K562 (cell line): ENCODE measurements at regions not wholly inside any gene's neighbourhood (a gene's known extent, or its start where the extent isn't known, plus 50 kb on each side); places are given as distances from the start of the nearest gene placed in this dataset.

Experiments
- ATAC-seq: fragments of 200-7000 bp; cut with Tn5 transposase; 3 replicates; pipeline ENCODE4 v1.9.1; 2020; ENCODE audit warnings: moderate library complexity
- BruUV-seq: library from RNA; stranded (reverse); fragments of 400-500 nt; replicated peaks from 2 replicates; lab custom pipeline; 2021; lab: Mats Ljungman, UMichigan
- CTCF ChIA-PET: fragments of 300-600 bp; formaldehyde crosslinking; extraction: SDS; loops from one replicate; lab custom pipeline; 2021; ENCODE audit warnings: low intra/inter-chr PET ratio; lab: Yijun Ruan, JAX
- POLR2A ChIA-PET: fragments of 300-600, 350-650 bp; sonication (Branson Sonifier 250); formaldehyde crosslinking; extraction: SDS; loops from one replicate; lab custom pipeline; 2021; ENCODE audit warnings: antibody characterized with exemption, inconsistent platforms; lab: Yijun Ruan, JAX
- DNase-seq, 4 experiments: peaks; one replicate each; pipeline versions ENCODE4 v3.0.0 to v3.0.0-alpha.2; 2011 to 2018; ENCODE audit warnings: low spot score in 3 of 4, mixed read lengths in 3 of 4; ENCODE audit errors: extremely low read depth in 1 of 4
- FAIRE-seq: peaks from 2 replicates; lab custom pipeline; 2011; peaks lifted over from hg19 to GRCh38; lab: Jason Lieb, UNC
- H2AFZ ChIP-seq: 2 replicates; pipeline ENCODE4 v1.6.0; 2011; ENCODE audit warnings: low read depth, low read length, control low read depth, inconsistent platforms
- H3K27ac ChIP-seq: fragments of 200-600 bp; 3 replicates; pipeline ENCODE4 v1.8.0; 2011; ENCODE audit warnings: low read depth, mild to moderate bottlenecking, control low read depth, inconsistent platforms, low read length, moderate library complexity, mixed read lengths; ENCODE audit errors: extremely low read depth
- H3K27me3 ChIP-seq, 2 experiments: fragments of 300-600 bp in 1 of 2; 2 replicates in 1 of 2; 3 replicates in 1 of 2; pipeline versions ENCODE4 v1.6.0 to v1.8.0; 2011; ENCODE audit warnings: inconsistent platforms in 2 of 2, low read length in 2 of 2, mild to moderate bottlenecking in 1 of 2, mixed read lengths in 1 of 2, moderate library complexity in 1 of 2; ENCODE audit not compliant: control insufficient read depth in 2 of 2, insufficient read depth in 2 of 2
- H3K36me3 ChIP-seq: fragments of 300-600 bp; 3 replicates; pipeline ENCODE4 v1.8.0; 2011; ENCODE audit warnings: mild to moderate bottlenecking, low read length, inconsistent platforms; ENCODE audit not compliant: control insufficient read depth, insufficient read depth
- H3K4me1 ChIP-seq, 2 experiments: fragments of 200-600 bp in 1 of 2; replicated peaks in 1 of 2; 2 replicates in 1 of 2; 3 replicates in 1 of 2; pipeline versions ENCODE4 v1.5.1 to v1.8.0; 2011; ENCODE audit warnings: inconsistent platforms in 2 of 2, low read length in 2 of 2, mild to moderate bottlenecking in 1 of 2, mixed read lengths in 1 of 2, moderate library complexity in 1 of 2; ENCODE audit not compliant: control insufficient read depth in 2 of 2, insufficient read depth in 2 of 2
- H3K4me2 ChIP-seq: 2 replicates; pipeline ENCODE4 v1.6.1; 2011; ENCODE audit warnings: low read length, control low read depth, inconsistent platforms, mixed read lengths; ENCODE audit not compliant: insufficient read depth
- H3K4me3 ChIP-seq: fragments of 200-600 bp; sonication (generic), shearing (Covaris generic); 2 replicates; pipeline ENCODE4 v1.5.1; 2016; ENCODE audit warnings: control low read depth, inconsistent platforms
- H3K79me2 ChIP-seq: fragments of 200-600 bp; 3 replicates; pipeline ENCODE4 v1.8.0; 2011; ENCODE audit warnings: low read length, inconsistent platforms; ENCODE audit not compliant: control insufficient read depth, insufficient read depth
- H3K9ac ChIP-seq, 2 experiments: 2 replicates each; pipeline versions ENCODE4 v1.6.0 to v1.6.1; 2011; ENCODE audit warnings: low read depth in 2 of 2, low read length in 2 of 2, control low read depth in 1 of 2, inconsistent platforms in 1 of 2, mild to moderate bottlenecking in 1 of 2, mixed read lengths in 1 of 2; ENCODE audit not compliant: insufficient read depth in 1 of 2
- H3K9me1 ChIP-seq: one replicate; pipeline ENCODE4 v1.6.0; 2011; ENCODE audit warnings: inconsistent platforms, mild to moderate bottlenecking, low read length, moderate library complexity; ENCODE audit not compliant: control insufficient read depth, insufficient read depth
- H3K9me3 ChIP-seq: replicated peaks from 2 replicates; pipeline ENCODE4 v1.5.1; 2011; ENCODE audit warnings: low read depth, low read length, inconsistent platforms; ENCODE audit not compliant: control insufficient read depth, insufficient read depth
- H4K20me1 ChIP-seq: replicated peaks from 2 replicates; pipeline ENCODE4 v1.6.1; 2011; ENCODE audit warnings: low read length, inconsistent platforms, mixed read lengths; ENCODE audit not compliant: control insufficient read depth, insufficient read depth
- CHD1 ChIP-seq: fragments of 200-600 bp; sonication (generic); IDR thresholded peaks from one replicate; pipeline ENCODE4 v1.6.1; 2012; ENCODE audit warnings: mild to moderate bottlenecking, moderate library complexity, low read length, inconsistent platforms
- KDM4B ChIP-seq, 2 experiments: fragments of 450-650 bp in 1 of 2; sonication (generic) in 1 of 2; IDR thresholded peaks; 2 replicates each; pipeline ENCODE4 v1.6.1; 2016 to 2017; ENCODE audit warnings: borderline replicate concordance in 2 of 2, antibody characterized with exemption in 1 of 2, low read depth in 1 of 2, mild to moderate bottlenecking in 1 of 2
- RUNX1 ChIP-seq: sonication (generic); IDR thresholded peaks from 2 replicates; pipeline ENCODE4 v1.6.1; 2016; ENCODE audit warnings: antibody characterized with exemption, low read depth
- ZNF311 ChIP-seq: fragments of 250-450 bp; sonication (Bioruptor Pico); IDR thresholded peaks from 2 replicates; pipeline ENCODE4 v1.4.0; 2020; ENCODE audit warnings: mild to moderate bottlenecking, moderate library complexity
- ZNF717 ChIP-seq: fragments of 250-450 bp; sonication (Bioruptor Pico); IDR thresholded peaks from 2 replicates; pipeline ENCODE4 v1.5.0; 2021
- WGBS: fragments of 100-300 bp; shearing (Covaris generic); methylation state at CpG from one replicate; pipeline ENCODE4 v1.1.6; 2016; ENCODE audit warnings: low coverage, mixed read lengths; ENCODE audit not compliant: insufficient coverage; ENCODE audit errors: missing lambda C conversion rate; 5-methylcytosine and 5-hydroxymethylcytosine counted together
- in situ Hi-C: fragments of 300-500 bp; cut with MboI; formaldehyde crosslinking; loops from 4 replicates; pipeline ENCODE4 v1.15.0; 2018; ENCODE audit warnings: inconsistent platforms, mixed read lengths
- intact Hi-C: fragments of 100-400 bp; cut with micrococcal nuclease; formaldehyde crosslinking; loops from 2 replicates; pipeline ENCODE4 v1.14.2; 2022
- TF ChIP-seq, protein P1 (sequence below), 2 experiments: IDR thresholded peaks; 2 replicates each; pipeline ENCODE4 v1.6.1; 2011; ENCODE audit warnings: borderline replicate concordance in 1 of 2, control low read depth in 1 of 2, low read depth in 1 of 2, low read length in 1 of 2, mild to moderate bottlenecking in 1 of 2, mixed read lengths in 1 of 2, moderate library complexity in 1 of 2; ENCODE audit not compliant: insufficient read depth in 1 of 2, insufficient read length in 1 of 2, poor library complexity in 1 of 2, severe bottlenecking in 1 of 2; ENCODE audit errors: extremely low read depth in 1 of 2
- TF ChIP-seq, protein P2 (sequence below), 2 experiments: fragments of 450-650 bp; IDR thresholded peaks; 2 replicates each; pipeline ENCODE4 v1.6.1; 2016
- TF ChIP-seq, protein P3 (sequence below): sonication (generic); formaldehyde crosslinking; IDR thresholded peaks from 2 replicates; pipeline ENCODE4 v1.8.1; 2023; ENCODE audit warnings: mild to moderate bottlenecking, missing genetic modification reagents
- TF ChIP-seq, protein P4 (sequence below): sonication (generic); formaldehyde crosslinking; IDR thresholded peaks from 2 replicates; pipeline ENCODE4 v1.8.0; 2022; ENCODE audit warnings: mild to moderate bottlenecking, missing genetic modification reagents
- TF ChIP-seq, protein P5 (sequence below): sonication (generic); formaldehyde crosslinking; IDR thresholded peaks from 2 replicates; pipeline ENCODE4 v1.5.0; 2020; ENCODE audit warnings: missing genetic modification reagents
- TF ChIP-seq, protein P6 (sequence below): fragments of 150-350 bp; conservative IDR thresholded peaks from 2 replicates; pipeline ENCODE4 v1.6.1; 2014; ENCODE audit warnings: low read length

DNA sequence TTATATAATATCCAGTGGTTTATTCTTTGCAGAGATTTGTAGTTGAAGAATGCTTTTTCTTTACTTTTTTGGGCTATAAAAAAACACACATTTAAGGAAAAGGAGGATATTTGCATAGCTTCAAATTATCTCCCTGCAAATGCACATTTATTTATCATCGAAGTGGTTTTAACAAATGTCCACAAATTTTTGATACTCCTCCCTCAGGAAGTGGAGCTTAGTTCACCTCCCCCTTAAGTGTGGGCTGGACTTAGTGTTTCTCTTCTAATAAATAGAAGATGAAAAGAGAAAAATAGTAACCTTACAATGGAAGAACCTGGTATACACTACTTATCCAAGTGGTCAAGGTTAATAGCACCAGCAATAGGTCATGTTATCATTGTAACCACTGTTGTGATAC lies 537.6 kb downstream of the ARL4A start:
- no peak overlapping the region for H3K4me2 ChIP-seq
- WGBS: 8% methylated on average over 1 of the region's 1 CpG
- no peak overlapping the region for H2AFZ ChIP-seq
- FAIRE-seq (no peak), ATAC-seq (no peak), DNase-seq (no peak)
- no peaks in the 10 kb centered on the region; the same call in 1 of the 2 replicates for H3K9me3 ChIP-seq
- CTCF ChIA-PET: no interaction called here
- H3K79me2 ChIP-seq: no peaks in the 10 kb centered on the region
- in situ Hi-C loops: no loop called here
- intact Hi-C loops: no loop called here
- H3K9ac ChIP-seq: no peak overlapping the region
- POLR2A ChIA-PET: interaction anchor here (0.8 kb wide), 1 partner anchor 23 kb away, joined by 4 read pairs; no protein-coding TSS in a partner anchor
- no peaks in the 10 kb centered on the region for H3K36me3 ChIP-seq
- H3K9me1 ChIP-seq: no peaks in the 10 kb centered on the region
- no peak overlapping the region for H3K27ac ChIP-seq
- no peaks in the 10 kb centered on the region for H3K4me1 ChIP-seq
- no peaks in the 10 kb centered on the region for H4K20me1 ChIP-seq
- H3K4me3 ChIP-seq: no peak overlapping the region
- BruUV-seq: no TSS peak
- no peaks in the 10 kb centered on the region for H3K27me3 ChIP-seq
- TF ChIP-seq, protein P1, sequence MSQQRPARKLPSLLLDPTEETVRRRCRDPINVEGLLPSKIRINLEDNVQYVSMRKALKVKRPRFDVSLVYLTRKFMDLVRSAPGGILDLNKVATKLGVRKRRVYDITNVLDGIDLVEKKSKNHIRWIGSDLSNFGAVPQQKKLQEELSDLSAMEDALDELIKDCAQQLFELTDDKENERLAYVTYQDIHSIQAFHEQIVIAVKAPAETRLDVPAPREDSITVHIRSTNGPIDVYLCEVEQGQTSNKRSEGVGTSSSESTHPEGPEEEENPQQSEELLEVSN (IDR thresholded peaks at IDR 0.05; ENCODE audit: borderline replicate concordance in 1 of 2, extremely low read depth in 1 of 2, insufficient read depth in 1 of 2, insufficient read length in 1 of 2, low read depth in 1 of 2, low read length in 1 of 2, poor library complexity in 1 of 2, severe bottlenecking in 1 of 2): no peak
- TF ChIP-seq, protein P2, sequence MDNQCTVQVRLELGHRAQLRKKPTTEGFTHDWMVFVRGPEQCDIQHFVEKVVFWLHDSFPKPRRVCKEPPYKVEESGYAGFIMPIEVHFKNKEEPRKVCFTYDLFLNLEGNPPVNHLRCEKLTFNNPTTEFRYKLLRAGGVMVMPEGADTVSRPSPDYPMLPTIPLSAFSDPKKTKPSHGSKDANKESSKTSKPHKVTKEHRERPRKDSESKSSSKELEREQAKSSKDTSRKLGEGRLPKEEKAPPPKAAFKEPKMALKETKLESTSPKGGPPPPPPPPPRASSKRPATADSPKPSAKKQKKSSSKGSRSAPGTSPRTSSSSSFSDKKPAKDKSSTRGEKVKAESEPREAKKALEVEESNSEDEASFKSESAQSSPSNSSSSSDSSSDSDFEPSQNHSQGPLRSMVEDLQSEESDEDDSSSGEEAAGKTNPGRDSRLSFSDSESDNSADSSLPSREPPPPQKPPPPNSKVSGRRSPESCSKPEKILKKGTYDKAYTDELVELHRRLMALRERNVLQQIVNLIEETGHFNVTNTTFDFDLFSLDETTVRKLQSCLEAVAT (IDR thresholded peaks at IDR 0.05): no peak
- no peak for TF ChIP-seq RUNX1
- TF ChIP-seq KDM4B (IDR thresholded peaks at IDR 0.05; ENCODE audit: borderline replicate concordance in 2 of 2, low read depth in 1 of 2): no peak
- no peak for TF ChIP-seq ZNF717
- TF ChIP-seq, protein P3, sequence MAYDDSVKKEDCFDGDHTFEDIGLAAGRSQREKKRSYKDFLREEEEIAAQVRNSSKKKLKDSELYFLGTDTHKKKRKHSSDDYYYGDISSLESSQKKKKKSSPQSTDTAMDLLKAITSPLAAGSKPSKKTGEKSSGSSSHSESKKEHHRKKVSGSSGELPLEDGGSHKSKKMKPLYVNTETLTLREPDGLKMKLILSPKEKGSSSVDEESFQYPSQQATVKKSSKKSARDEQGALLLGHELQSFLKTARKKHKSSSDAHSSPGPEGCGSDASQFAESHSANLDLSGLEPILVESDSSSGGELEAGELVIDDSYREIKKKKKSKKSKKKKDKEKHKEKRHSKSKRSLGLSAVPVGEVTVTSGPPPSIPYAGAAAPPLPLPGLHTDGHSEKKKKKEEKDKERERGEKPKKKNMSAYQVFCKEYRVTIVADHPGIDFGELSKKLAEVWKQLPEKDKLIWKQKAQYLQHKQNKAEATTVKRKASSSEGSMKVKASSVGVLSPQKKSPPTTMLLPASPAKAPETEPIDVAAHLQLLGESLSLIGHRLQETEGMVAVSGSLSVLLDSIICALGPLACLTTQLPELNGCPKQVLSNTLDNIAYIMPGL (CRISPR knock-in tag): no peak
- TF ChIP-seq, protein P4, sequence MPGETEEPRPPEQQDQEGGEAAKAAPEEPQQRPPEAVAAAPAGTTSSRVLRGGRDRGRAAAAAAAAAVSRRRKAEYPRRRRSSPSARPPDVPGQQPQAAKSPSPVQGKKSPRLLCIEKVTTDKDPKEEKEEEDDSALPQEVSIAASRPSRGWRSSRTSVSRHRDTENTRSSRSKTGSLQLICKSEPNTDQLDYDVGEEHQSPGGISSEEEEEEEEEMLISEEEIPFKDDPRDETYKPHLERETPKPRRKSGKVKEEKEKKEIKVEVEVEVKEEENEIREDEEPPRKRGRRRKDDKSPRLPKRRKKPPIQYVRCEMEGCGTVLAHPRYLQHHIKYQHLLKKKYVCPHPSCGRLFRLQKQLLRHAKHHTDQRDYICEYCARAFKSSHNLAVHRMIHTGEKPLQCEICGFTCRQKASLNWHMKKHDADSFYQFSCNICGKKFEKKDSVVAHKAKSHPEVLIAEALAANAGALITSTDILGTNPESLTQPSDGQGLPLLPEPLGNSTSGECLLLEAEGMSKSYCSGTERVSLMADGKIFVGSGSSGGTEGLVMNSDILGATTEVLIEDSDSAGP (CRISPR knock-in tag): no peak
- TF ChIP-seq, protein P5, sequence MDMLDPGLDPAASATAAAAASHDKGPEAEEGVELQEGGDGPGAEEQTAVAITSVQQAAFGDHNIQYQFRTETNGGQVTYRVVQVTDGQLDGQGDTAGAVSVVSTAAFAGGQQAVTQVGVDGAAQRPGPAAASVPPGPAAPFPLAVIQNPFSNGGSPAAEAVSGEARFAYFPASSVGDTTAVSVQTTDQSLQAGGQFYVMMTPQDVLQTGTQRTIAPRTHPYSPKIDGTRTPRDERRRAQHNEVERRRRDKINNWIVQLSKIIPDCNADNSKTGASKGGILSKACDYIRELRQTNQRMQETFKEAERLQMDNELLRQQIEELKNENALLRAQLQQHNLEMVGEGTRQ (CRISPR knock-in tag): no peak
- TF ChIP-seq ZNF311 (CRISPR knock-in tag): no peak
- TF ChIP-seq CHD1: no peak
- TF ChIP-seq, protein P6, sequence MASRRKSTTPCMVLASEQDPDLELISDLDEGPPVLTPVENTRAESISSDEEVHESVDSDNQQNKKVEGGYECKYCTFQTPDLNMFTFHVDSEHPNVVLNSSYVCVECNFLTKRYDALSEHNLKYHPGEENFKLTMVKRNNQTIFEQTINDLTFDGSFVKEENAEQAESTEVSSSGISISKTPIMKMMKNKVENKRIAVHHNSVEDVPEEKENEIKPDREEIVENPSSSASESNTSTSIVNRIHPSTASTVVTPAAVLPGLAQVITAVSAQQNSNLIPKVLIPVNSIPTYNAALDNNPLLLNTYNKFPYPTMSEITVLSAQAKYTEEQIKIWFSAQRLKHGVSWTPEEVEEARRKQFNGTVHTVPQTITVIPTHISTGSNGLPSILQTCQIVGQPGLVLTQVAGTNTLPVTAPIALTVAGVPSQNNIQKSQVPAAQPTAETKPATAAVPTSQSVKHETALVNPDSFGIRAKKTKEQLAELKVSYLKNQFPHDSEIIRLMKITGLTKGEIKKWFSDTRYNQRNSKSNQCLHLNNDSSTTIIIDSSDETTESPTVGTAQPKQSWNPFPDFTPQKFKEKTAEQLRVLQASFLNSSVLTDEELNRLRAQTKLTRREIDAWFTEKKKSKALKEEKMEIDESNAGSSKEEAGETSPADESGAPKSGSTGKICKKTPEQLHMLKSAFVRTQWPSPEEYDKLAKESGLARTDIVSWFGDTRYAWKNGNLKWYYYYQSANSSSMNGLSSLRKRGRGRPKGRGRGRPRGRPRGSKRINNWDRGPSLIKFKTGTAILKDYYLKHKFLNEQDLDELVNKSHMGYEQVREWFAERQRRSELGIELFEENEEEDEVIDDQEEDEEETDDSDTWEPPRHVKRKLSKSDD: no peak
